Posterior vena cava (tissue), 2 donors: ENCODE measurements at regions not wholly inside any gene's neighbourhood (a gene's known extent, or its start where the extent isn't known, plus 50 kb on each side); places are given as distances from the start of the nearest gene placed in this dataset.
"Not testable (repeated sequence)": the region's sequence is repeated elsewhere in the genome, so short reads cannot be mapped to it uniquely, and the experiment has no call there.

Source experiments
- DNase-seq: peaks from one replicate; pipeline ENCODE4 v3.0.0-alpha.2; 2020; ENCODE audit warnings: low spot score
- intact Hi-C, 2 donors: fragments of 100-400 bp; cut with DNase I; formaldehyde crosslinking; loops; one replicate each; pipeline versions ENCODE4 v1.14.1 to v1.14.2; 2022 to 2023
- donor health status: DM: yes; HTN: yes; CAD: no.
- donor health status: DM: yes; HTN: yes; CAD: no.

- intact Hi-C loops = no loop called here
- DNase-seq = no peak
Observed at GRCh38 chr4:43391069-43391468, 498.6 kb downstream of the GRXCR1 start.

GRCh38 chr4:43394976-43395375 is 502.5 kb downstream of the GRXCR1 start:
- intact Hi-C loops = no loop called here

GRCh38 chr4:43399726-43400125 is 507.2 kb downstream of the GRXCR1 start:
- DNase-seq = no peak
- intact Hi-C loops = no loop called here

More at GRCh38 chr4:43394976-43395375, 502.5 kb downstream of the GRXCR1 start:
- no peak for DNase-seq

GRCh38 chr4:43402393-43402792 is 509.9 kb downstream of the GRXCR1 start:
- no peak for DNase-seq
- intact Hi-C loops = no loop called here

- DNase-seq = no peak
- intact Hi-C loops = no loop called here
Observed at GRCh38 chr4:43410636-43411035, 518.1 kb downstream of the GRXCR1 start.

- DNase-seq = no peak
- intact Hi-C loops = no loop called here
Observed at GRCh38 chr4:43411226-43411625, 518.7 kb downstream of the GRXCR1 start.

GRCh38 chr4:43423276-43423675 is 530.8 kb downstream of the GRXCR1 start:
- DNase-seq = no peak
- intact Hi-C loops = no loop called here

GRCh38 chr4:43425206-43425605 is 532.7 kb downstream of the GRXCR1 start:
- DNase-seq = no peak
- intact Hi-C loops = no loop called here

GRCh38 chr4:43435291-43435690 is 542.8 kb downstream of the GRXCR1 start:
- no peak for DNase-seq
- intact Hi-C loops = no loop called here

- no peak for DNase-seq
- intact Hi-C loops = no loop called here
Observed at GRCh38 chr4:43452948-43453347, 560.4 kb downstream of the GRXCR1 start.

GRCh38 chr4:43456383-43456782 is 563.9 kb downstream of the GRXCR1 start:
- DNase-seq = no peak
- intact Hi-C loops = no loop called here

GRCh38 chr4:43457866-43458265 is 565.4 kb downstream of the GRXCR1 start:
- no peak for DNase-seq
- intact Hi-C loops = no loop called here

- DNase-seq = no peak
- intact Hi-C loops = no loop called here
Observed at GRCh38 chr4:43458293-43458692, 565.8 kb downstream of the GRXCR1 start.

GRCh38 chr4:43471950-43472349 is 579.4 kb downstream of the GRXCR1 start:
- DNase-seq = no peak
- intact Hi-C loops = loop anchor here in 1 of 2 donors (10.0 kb wide), 1 partner anchor 1203 kb away; the partner anchor contains the start of gene GUF1

- DNase-seq = no peak
- intact Hi-C loops = no loop called here
Observed at GRCh38 chr4:43481526-43481925, 589.0 kb downstream of the GRXCR1 start.

GRCh38 chr4:43485196-43485595 is 592.7 kb downstream of the GRXCR1 start:
- intact Hi-C loops = no loop called here

GRCh38 chr4:43496188-43496587 is 603.7 kb downstream of the GRXCR1 start:
- no peak for DNase-seq
- intact Hi-C loops = no loop called here

More at GRCh38 chr4:43485196-43485595, 592.7 kb downstream of the GRXCR1 start:
- DNase-seq = no peak

- no peak for DNase-seq
- intact Hi-C loops = no loop called here
Observed at GRCh38 chr4:43496602-43497001, 604.1 kb downstream of the GRXCR1 start.

- DNase-seq = peak; percentile 59
- intact Hi-C loops = not testable (repeated sequence)
Observed at GRCh38 chr4:43505823-43506222, 613.3 kb downstream of the GRXCR1 start.

- DNase-seq = no peak
- intact Hi-C loops = no loop called here
Observed at GRCh38 chr4:43512253-43512652, 619.7 kb downstream of the GRXCR1 start.

GRCh38 chr4:43525646-43526045 is 633.1 kb downstream of the GRXCR1 start:
- DNase-seq = no peak
- intact Hi-C loops = no loop called here

- no peak for DNase-seq
- intact Hi-C loops = no loop called here
Observed at GRCh38 chr4:43547561-43547960, 655.0 kb downstream of the GRXCR1 start.
